ENCODE measurements at regions not wholly inside any gene's neighbourhood (a gene's known extent, or its start where the extent isn't known, plus 50 kb on each side); places are given as distances from the start of the nearest gene placed in this dataset.

GRCh38 chr3:40800343-40800742 lies 275.6 kb downstream of the ZNF621 start:
- Histone ChIP-seq H3K9me1 (ENCODE audit: control insufficient read depth, insufficient read depth, low read length) (no peaks in the 10 kb centered on the region), H3K9me3 (replicated peaks; ENCODE audit: control insufficient read depth, insufficient read depth, low read depth, low read length) (no peaks in the 10 kb centered on the region), H3K27ac (ENCODE audit: extremely low read depth, low read depth, low read length) (no peak overlapping the region), H3K79me2 (ENCODE audit: control insufficient read depth, insufficient read depth, low read length) (no peaks in the 10 kb centered on the region), H4K20me1 (replicated peaks; ENCODE audit: control insufficient read depth, insufficient read depth, low read length) (no peaks in the 10 kb centered on the region), H3K4me3 (no peak overlapping the region), H3K4me1 (replicated peaks in 1 of 2; ENCODE audit: control insufficient read depth in 2 of 2, insufficient read depth in 2 of 2, low read length in 2 of 2) (no peaks in the 10 kb centered on the region), H3K36me3 (ENCODE audit: control insufficient read depth, insufficient read depth, low read length) (no peaks in the 10 kb centered on the region), H3K9ac (ENCODE audit: insufficient read depth in 1 of 2, low read depth in 2 of 2, low read length in 2 of 2) (no peak overlapping the region), H2AFZ (ENCODE audit: low read depth, low read length) (no peak overlapping the region), H3K27me3 (ENCODE audit: control insufficient read depth in 2 of 2, insufficient read depth in 2 of 2, low read length in 2 of 2) (no peaks in the 10 kb centered on the region), H3K4me2 (ENCODE audit: insufficient read depth, low read length) (no peak overlapping the region)
- FAIRE-seq (no peak), ATAC-seq (no peak), DNase-seq (ENCODE audit: extremely low read depth in 1 of 4, low spot score in 3 of 4) (no peak)
- TF ChIP-seq ZNF76 (CRISPR knock-in tag; IDR thresholded peaks at IDR 0.05; ENCODE audit: borderline replicate concordance) (no peak), NR2C1 (IDR thresholded peaks at IDR 0.05) (no peak), NR2C1 (tag; IDR thresholded peaks at IDR 0.05) (no peak), JUNB (CRISPR knock-in tag; conservative IDR thresholded peaks at IDR 0.05) (no peak), PBX2 (CRISPR knock-in tag; IDR thresholded peaks at IDR 0.05; ENCODE audit: low read depth) (no peak), PBX2 (tag; conservative IDR thresholded peaks at IDR 0.05; ENCODE audit: low read depth) (no peak), YBX1 (IDR thresholded peaks at IDR 0.05) (no peak), SMAD1 (IDR thresholded peaks at IDR 0.05; ENCODE audit: low read depth, low read length, partially characterized antibody) (no peak), NBN (IDR thresholded peaks at IDR 0.05; ENCODE audit: low read depth) (no peak), C11orf30 (IDR thresholded peaks at IDR 0.05; ENCODE audit: low read depth) (no peak), RBFOX2 (IDR thresholded peaks at IDR 0.05; ENCODE audit: low read depth, low read length) (no peak)
- TF ChIP-seq, protein P1, sequence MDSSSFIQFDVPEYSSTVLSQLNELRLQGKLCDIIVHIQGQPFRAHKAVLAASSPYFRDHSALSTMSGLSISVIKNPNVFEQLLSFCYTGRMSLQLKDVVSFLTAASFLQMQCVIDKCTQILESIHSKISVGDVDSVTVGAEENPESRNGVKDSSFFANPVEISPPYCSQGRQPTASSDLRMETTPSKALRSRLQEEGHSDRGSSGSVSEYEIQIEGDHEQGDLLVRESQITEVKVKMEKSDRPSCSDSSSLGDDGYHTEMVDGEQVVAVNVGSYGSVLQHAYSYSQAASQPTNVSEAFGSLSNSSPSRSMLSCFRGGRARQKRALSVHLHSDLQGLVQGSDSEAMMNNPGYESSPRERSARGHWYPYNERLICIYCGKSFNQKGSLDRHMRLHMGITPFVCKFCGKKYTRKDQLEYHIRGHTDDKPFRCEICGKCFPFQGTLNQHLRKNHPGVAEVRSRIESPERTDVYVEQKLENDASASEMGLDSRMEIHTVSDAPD (CRISPR knock-in tag; IDR thresholded peaks at IDR 0.05): no peak
- TF ChIP-seq, protein P2, sequence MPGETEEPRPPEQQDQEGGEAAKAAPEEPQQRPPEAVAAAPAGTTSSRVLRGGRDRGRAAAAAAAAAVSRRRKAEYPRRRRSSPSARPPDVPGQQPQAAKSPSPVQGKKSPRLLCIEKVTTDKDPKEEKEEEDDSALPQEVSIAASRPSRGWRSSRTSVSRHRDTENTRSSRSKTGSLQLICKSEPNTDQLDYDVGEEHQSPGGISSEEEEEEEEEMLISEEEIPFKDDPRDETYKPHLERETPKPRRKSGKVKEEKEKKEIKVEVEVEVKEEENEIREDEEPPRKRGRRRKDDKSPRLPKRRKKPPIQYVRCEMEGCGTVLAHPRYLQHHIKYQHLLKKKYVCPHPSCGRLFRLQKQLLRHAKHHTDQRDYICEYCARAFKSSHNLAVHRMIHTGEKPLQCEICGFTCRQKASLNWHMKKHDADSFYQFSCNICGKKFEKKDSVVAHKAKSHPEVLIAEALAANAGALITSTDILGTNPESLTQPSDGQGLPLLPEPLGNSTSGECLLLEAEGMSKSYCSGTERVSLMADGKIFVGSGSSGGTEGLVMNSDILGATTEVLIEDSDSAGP (CRISPR knock-in tag; IDR thresholded peaks at IDR 0.05): no peak
- CTCF ChIA-PET (ENCODE audit: low intra/inter-chr PET ratio): no interaction called here
- no TSS peak for BruUV-seq (replicated peaks)
- POLR2A ChIA-PET: interaction anchor here (1.3 kb wide), 1 partner anchor 25 kb away, joined by 4 read pairs; no protein-coding TSS in a partner anchor
- intact Hi-C loops (cut with micrococcal nuclease) (no loop called here), in situ Hi-C loops (cut with MboI) (no loop called here)
